HCEC 1CT (cell line): ENCODE measurements at regions not wholly inside any gene's neighbourhood (a gene's known extent, or its start where the extent isn't known, plus 50 kb on each side); places are given as distances from the start of the nearest gene placed in this dataset.
"Not testable (repeated sequence)": the region's sequence is repeated elsewhere in the genome, so short reads cannot be mapped to it uniquely, and the experiment has no call there.

Source experiments
- DNase-seq: peaks from one replicate; pipeline ENCODE4 v3.0.0-alpha.2; 2017

- no peak for DNase-seq
Measured at GRCh38 chr7:85392789-85393188, 205.9 kb upstream of the SEMA3D start.

GRCh38 chr7:85392326-85392725 is 205.5 kb upstream of the SEMA3D start:
- no peak for DNase-seq

- no peak for DNase-seq
Measured at GRCh38 chr7:85386460-85386859, 199.6 kb upstream of the SEMA3D start.

- DNase-seq, result no peak
Measured at GRCh38 chr7:85384392-85384791, 197.5 kb upstream of the SEMA3D start.

GRCh38 chr7:85381212-85381611 is 194.4 kb upstream of the SEMA3D start:
- DNase-seq, result no peak

- no peak for DNase-seq
Measured at GRCh38 chr7:85376589-85376988, 189.7 kb upstream of the SEMA3D start.

GRCh38 chr7:85356916-85357315 is 170.1 kb upstream of the SEMA3D start:
- DNase-seq, result no peak

GRCh38 chr7:85343484-85343883 is 156.6 kb upstream of the SEMA3D start:
- DNase-seq, result no peak

GRCh38 chr7:85342781-85343180 is 155.9 kb upstream of the SEMA3D start:
- DNase-seq, result no peak

GRCh38 chr7:85341973-85342372 is 155.1 kb upstream of the SEMA3D start:
- DNase-seq, result no peak

GRCh38 chr7:85341121-85341520 is 154.3 kb upstream of the SEMA3D start:
- no peak for DNase-seq

GRCh38 chr7:85336086-85336485 is 149.2 kb upstream of the SEMA3D start:
- no peak for DNase-seq

GRCh38 chr7:85335113-85335512 is 148.3 kb upstream of the SEMA3D start:
- DNase-seq, result not testable (repeated sequence)

- DNase-seq, result no peak
Measured at GRCh38 chr7:85328456-85328998, 141.7 kb upstream of the SEMA3D start.

- DNase-seq, result no peak
Measured at GRCh38 chr7:85324145-85324799, 137.4 kb upstream of the SEMA3D start.

- no peak for DNase-seq
Measured at GRCh38 chr7:85322252-85322651, 135.4 kb upstream of the SEMA3D start.

GRCh38 chr7:85320699-85321476 is 134.0 kb upstream of the SEMA3D start:
- DNase-seq, result no peak

- no peak for DNase-seq
Measured at GRCh38 chr7:85316489-85316888, 129.6 kb upstream of the SEMA3D start.

- DNase-seq, result no peak
Measured at GRCh38 chr7:85310301-85310700, 123.4 kb upstream of the SEMA3D start.

- no peak for DNase-seq
Measured at GRCh38 chr7:85306115-85306514, 119.3 kb upstream of the SEMA3D start.

GRCh38 chr7:85294176-85294575 is 107.3 kb upstream of the SEMA3D start:
- DNase-seq, result no peak

- DNase-seq, result no peak
Measured at GRCh38 chr7:85292908-85293576, 106.2 kb upstream of the SEMA3D start.

- no peak for DNase-seq
Measured at GRCh38 chr7:85290269-85290668, 103.4 kb upstream of the SEMA3D start.

GRCh38 chr7:85289279-85289678 is 102.4 kb upstream of the SEMA3D start:
- no peak for DNase-seq
